Nephron (organoid): ENCODE measurements at regions not wholly inside any gene's neighbourhood (a gene's known extent, or its start where the extent isn't known, plus 50 kb on each side); places are given as distances from the start of the nearest gene placed in this dataset.

Source experiments
- H3K27ac Mint-ChIP-seq, 3 experiments: 2 replicates each; pipeline ENCODE4 v1.8.0; 2020; ENCODE audit warnings: mixed read lengths in 3 of 3, mild to moderate bottlenecking in 2 of 3, moderate library complexity in 1 of 3
- H3K27me3 Mint-ChIP-seq: 2 replicates; pipeline ENCODE4 v1.8.0; 2021; ENCODE audit warnings: low read depth, mild to moderate bottlenecking, moderate library complexity, mixed read lengths
- H3K36me3 Mint-ChIP-seq: 2 replicates; pipeline ENCODE4 v1.8.0; 2020; ENCODE audit warnings: low read depth, mixed read lengths
- H3K4me1 Mint-ChIP-seq: 2 replicates; pipeline ENCODE4 v1.8.0; 2020; ENCODE audit warnings: mixed read lengths
- H3K4me3 Mint-ChIP-seq, 3 experiments: 2 replicates each; pipeline ENCODE4 v1.8.0; 2020; ENCODE audit warnings: mild to moderate bottlenecking in 3 of 3, mixed read lengths in 3 of 3, moderate library complexity in 2 of 3
- H3K9me3 Mint-ChIP-seq: 2 replicates; pipeline ENCODE4 v1.8.0; 2020; ENCODE audit warnings: mixed read lengths
- TF ChIP-seq, protein P1 (sequence below), 3 experiments: fragments of 200-600 bp; sonication (generic); IDR thresholded peaks; one replicate each; pipeline ENCODE4 v1.5.0; 2021; ENCODE audit warnings: antibody characterized with exemption in 3 of 3; ENCODE audit not compliant: unreplicated experiment in 3 of 3

DNA sequence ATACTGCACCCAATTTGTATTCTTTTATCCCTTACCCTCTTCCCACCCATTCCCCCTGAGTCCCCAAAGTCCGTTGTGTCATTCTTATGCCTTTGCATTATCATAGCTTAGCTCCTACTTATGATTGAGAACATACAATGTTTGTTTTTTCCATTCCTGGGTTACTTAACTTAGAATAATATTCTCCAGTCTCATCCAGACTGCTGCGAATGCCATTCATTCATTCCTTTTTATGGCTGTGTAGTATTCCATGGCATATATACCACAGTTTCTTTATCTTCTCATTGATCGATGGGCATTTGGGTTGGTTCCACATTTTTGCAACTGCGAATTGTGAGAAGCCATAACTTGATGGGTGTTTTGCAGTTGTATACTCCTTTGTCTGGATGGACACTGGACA lies 62.8 kb downstream of the FHIP1A start:
- peaks cover 3% of the 10 kb centered on the region for H3K9me3 Mint-ChIP-seq
- peaks cover 5% of the 10 kb centered on the region for H3K36me3 Mint-ChIP-seq
- TF ChIP-seq, protein P1, sequence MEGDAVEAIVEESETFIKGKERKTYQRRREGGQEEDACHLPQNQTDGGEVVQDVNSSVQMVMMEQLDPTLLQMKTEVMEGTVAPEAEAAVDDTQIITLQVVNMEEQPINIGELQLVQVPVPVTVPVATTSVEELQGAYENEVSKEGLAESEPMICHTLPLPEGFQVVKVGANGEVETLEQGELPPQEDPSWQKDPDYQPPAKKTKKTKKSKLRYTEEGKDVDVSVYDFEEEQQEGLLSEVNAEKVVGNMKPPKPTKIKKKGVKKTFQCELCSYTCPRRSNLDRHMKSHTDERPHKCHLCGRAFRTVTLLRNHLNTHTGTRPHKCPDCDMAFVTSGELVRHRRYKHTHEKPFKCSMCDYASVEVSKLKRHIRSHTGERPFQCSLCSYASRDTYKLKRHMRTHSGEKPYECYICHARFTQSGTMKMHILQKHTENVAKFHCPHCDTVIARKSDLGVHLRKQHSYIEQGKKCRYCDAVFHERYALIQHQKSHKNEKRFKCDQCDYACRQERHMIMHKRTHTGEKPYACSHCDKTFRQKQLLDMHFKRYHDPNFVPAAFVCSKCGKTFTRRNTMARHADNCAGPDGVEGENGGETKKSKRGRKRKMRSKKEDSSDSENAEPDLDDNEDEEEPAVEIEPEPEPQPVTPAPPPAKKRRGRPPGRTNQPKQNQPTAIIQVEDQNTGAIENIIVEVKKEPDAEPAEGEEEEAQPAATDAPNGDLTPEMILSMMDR (IDR thresholded peaks at IDR 0.05; ENCODE audit: unreplicated experiment in 3 of 3) = no peak
- H3K27ac Mint-ChIP-seq = no peak overlapping the region
- no peaks in the 10 kb centered on the region for H3K27me3 Mint-ChIP-seq
- no peak overlapping the region for H3K4me3 Mint-ChIP-seq
- H3K4me1 Mint-ChIP-seq = peaks cover 20% of the 10 kb centered on the region

GRCh38 chr4:151472297-151472696 lies 63.3 kb downstream of the FHIP1A start:
- Mint-ChIP-seq H3K36me3 (peaks cover 3% of the 10 kb centered on the region), H3K27me3 (no peaks in the 10 kb centered on the region), H3K9me3 (peaks cover 3% of the 10 kb centered on the region), H3K4me3 (no peak overlapping the region), H3K4me1 (peaks cover 20% of the 10 kb centered on the region), H3K27ac (no peak overlapping the region)
- TF ChIP-seq, protein P1 (IDR thresholded peaks at IDR 0.05; ENCODE audit: unreplicated experiment in 3 of 3) = no peak

DNA sequence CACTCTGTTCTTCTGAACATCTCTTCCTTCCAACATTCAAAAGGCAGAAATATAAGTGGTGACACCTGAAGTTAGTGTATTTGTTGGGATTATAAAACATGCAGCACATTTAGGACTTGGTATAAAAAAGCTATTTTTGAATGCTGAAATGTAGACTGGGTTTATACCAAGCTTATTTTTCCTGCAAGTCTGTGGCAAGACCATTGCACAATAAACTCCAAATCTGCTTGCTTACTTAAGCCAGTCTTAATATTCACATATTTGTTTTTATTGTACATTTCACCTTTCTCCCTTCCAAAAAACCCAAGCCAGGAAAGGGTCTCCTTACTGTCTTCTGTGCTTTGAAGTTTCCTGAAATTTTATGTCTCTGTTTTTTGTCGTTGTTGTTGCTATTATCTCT lies 63.7 kb downstream of the FHIP1A start:
- no peaks in the 10 kb centered on the region for H3K27me3 Mint-ChIP-seq
- H3K4me3 Mint-ChIP-seq = no peak overlapping the region
- no peak overlapping the region for H3K27ac Mint-ChIP-seq
- no peaks in the 10 kb centered on the region for H3K36me3 Mint-ChIP-seq
- peaks cover 20% of the 10 kb centered on the region for H3K4me1 Mint-ChIP-seq
- TF ChIP-seq, protein P1 (IDR thresholded peaks at IDR 0.05; ENCODE audit: unreplicated experiment in 3 of 3) = no peak
- H3K9me3 Mint-ChIP-seq = peaks cover 3% of the 10 kb centered on the region

GRCh38 chr4:151473521-151474097 lies 64.6 kb downstream of the FHIP1A start:
- no peaks in the 10 kb centered on the region for H3K9me3 Mint-ChIP-seq
- TF ChIP-seq, protein P1 (IDR thresholded peaks at IDR 0.05; ENCODE audit: unreplicated experiment in 3 of 3) = no peak
- H3K36me3 Mint-ChIP-seq = no peaks in the 10 kb centered on the region
- peaks cover 20% of the 10 kb centered on the region for H3K4me1 Mint-ChIP-seq
- no peak overlapping the region for H3K27ac Mint-ChIP-seq
- no peak overlapping the region for H3K4me3 Mint-ChIP-seq
- no peaks in the 10 kb centered on the region for H3K27me3 Mint-ChIP-seq

DNA sequence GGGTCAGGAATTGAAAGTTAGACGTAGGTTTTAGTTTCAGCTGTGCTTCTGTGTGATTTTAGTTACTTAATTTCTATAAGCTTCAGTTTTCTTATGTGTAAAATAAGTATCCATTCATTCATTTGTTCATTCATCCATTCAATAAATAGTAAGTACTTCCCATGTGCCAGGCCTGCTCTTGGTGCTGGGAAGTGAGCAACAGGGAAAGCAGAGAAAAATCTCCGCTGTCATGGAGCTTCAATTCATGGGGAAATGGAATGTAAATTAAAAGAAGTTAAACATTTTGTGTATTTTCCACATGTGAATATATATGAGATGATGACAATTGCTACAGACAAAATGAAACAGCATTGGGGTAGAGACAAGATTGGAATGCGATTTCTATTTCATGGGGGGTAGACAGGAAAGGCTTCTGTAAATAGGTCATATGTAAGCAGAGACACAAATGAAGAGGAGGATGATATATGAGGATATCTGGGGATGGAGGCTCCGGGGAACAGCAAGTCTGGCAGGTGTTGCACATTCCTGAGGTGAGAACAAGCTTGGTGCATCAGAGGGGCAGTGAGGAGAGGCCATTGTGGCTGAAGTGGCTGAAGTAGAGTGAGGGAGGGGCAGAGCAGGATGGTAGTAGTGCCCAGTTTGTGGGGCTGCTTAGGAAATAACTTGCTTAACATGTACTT lies 66.2 kb downstream of the FHIP1A start:
- Mint-ChIP-seq H3K27me3 (no peaks in the 10 kb centered on the region), H3K36me3 (no peaks in the 10 kb centered on the region), H3K4me3 (no peak overlapping the region), H3K4me1 (peaks cover 14% of the 10 kb centered on the region), H3K9me3 (no peaks in the 10 kb centered on the region), H3K27ac (no peak overlapping the region)
- TF ChIP-seq, protein P1 (IDR thresholded peaks at IDR 0.05; ENCODE audit: unreplicated experiment in 3 of 3) = no peak

DNA sequence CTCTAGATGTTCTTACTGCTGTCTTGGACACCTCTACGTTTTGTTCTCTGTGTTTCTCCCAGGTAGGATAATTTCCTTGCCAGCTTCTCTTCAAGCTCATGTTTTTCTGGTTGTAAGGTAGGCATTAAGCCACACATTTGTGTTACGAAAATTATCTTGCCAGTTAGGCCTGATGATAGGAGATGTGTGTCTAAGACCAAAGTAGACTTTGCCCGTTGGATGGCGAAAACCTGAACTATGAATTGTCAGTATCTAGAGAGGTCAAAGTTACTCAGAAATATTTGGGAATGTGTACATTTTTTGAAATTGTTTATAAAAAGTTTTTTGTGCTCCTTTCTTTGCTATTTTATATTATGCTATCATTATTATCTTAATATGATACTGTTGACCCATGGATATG lies 72.8 kb downstream of the FHIP1A start:
- Mint-ChIP-seq H3K9me3 (no peaks in the 10 kb centered on the region), H3K4me3 (no peak overlapping the region), H3K27me3 (no peaks in the 10 kb centered on the region), H3K27ac (no peak overlapping the region), H3K36me3 (peaks cover 5% of the 10 kb centered on the region), H3K4me1 (no peaks in the 10 kb centered on the region)
- TF ChIP-seq, protein P1 (IDR thresholded peaks at IDR 0.05; ENCODE audit: unreplicated experiment in 3 of 3) = no peak
